Upper lobe of left lung (tissue), 6 donors: ENCODE measurements at regions not wholly inside any gene's neighbourhood (a gene's known extent, or its start where the extent isn't known, plus 50 kb on each side); places are given as distances from the start of the nearest gene placed in this dataset.

ENCODE experiments used
- ATAC-seq, 2 donors: fragments of 200-7000 bp; cut with Tn5 transposase; one replicate each; pipeline ENCODE4 v1.9.1; 2022; ENCODE audit warnings: mild to moderate bottlenecking in 2 of 2, moderate library complexity in 2 of 2; ENCODE audit not compliant: low FRiP score in 2 of 2
- DNase-seq, 2 donors: peaks; one replicate each; pipeline ENCODE4 v3.0.0-alpha.2; 2019 to 2020
- H3K27ac ChIP-seq, 4 donors: fragments of 200-600 bp; sonication (generic); one replicate each; pipeline ENCODE4 v1.5.1; 2016 to 2019
- H3K27me3 ChIP-seq, 4 donors: fragments of 200-600 bp; sonication (generic); one replicate each; pipeline ENCODE4 v1.5.1; 2017 to 2019
- H3K36me3 ChIP-seq, 4 donors: fragments of 200-600 bp; sonication (generic); one replicate each; pipeline ENCODE4 v1.5.1; 2016 to 2019
- H3K4me1 ChIP-seq, 4 donors: fragments of 200-600 bp; sonication (generic); one replicate each; pipeline ENCODE4 v1.5.1; 2018 to 2019
- H3K4me3 ChIP-seq, 4 donors: fragments of 200-600 bp; sonication (generic); one replicate each; pipeline ENCODE4 v1.5.1; 2017 to 2019; ENCODE audit warnings: mild to moderate bottlenecking in 2 of 4, moderate library complexity in 1 of 4
- H3K9me3 ChIP-seq, 4 donors: fragments of 200-600 bp; sonication (generic); one replicate each; pipeline ENCODE4 v1.5.1; 2018 to 2019
- CTCF ChIP-seq, 6 experiments: fragments of 450-650 bp in 4 of 6; fragments of 200-600 bp in 2 of 6; sonication (generic) in 2 of 6; IDR thresholded peaks; one replicate each; pipeline ENCODE4 v1.5.1; 2016 to 2019; ENCODE audit warnings: antibody characterized with exemption in 6 of 6
- EP300 ChIP-seq, 4 donors: sonication (generic); formaldehyde crosslinking; IDR thresholded peaks; one replicate each; pipeline ENCODE4 v1.5.1; 2017; ENCODE audit warnings: antibody characterized with exemption in 4 of 4, control low read depth in 2 of 4
- POLR2A ChIP-seq, 4 donors: fragments of 450-650 bp; IDR thresholded peaks; one replicate each; pipeline ENCODE4 v1.5.1; 2016 to 2017; ENCODE audit warnings: antibody characterized with exemption in 4 of 4, mild to moderate bottlenecking in 2 of 4
- POLR2AphosphoS5 ChIP-seq, 2 donors: sonication (generic); formaldehyde crosslinking; IDR thresholded peaks; one replicate each; pipeline ENCODE4 v1.5.1; 2017; ENCODE audit warnings: antibody characterized with exemption in 2 of 2
- WGBS, 2 donors: methylation state at CpG; one replicate each; pipeline ENCODE4 v1.1.5; 2017 to 2018; 5-methylcytosine and 5-hydroxymethylcytosine counted together
- donor health status: DM: no; HTN: no; CAD: no; lungs with moderate emphysema.
- donor health status: DM: no; HTN: yes; CAD: no; lungs with severe emphysema.

GRCh38 chr10:33048223-33048622, 90.2 kb upstream of the ITGB1 start:
- ATAC-seq (no peak), DNase-seq (no peak)
- Histone ChIP-seq H3K36me3 (no peaks in the 10 kb centered on the region), H3K27ac (no peak overlapping the region), H3K4me1 (peaks cover 0 to 4% (median 0%) of the 10 kb centered on the region in 4 donors), H3K27me3 (no peaks in the 10 kb centered on the region), H3K4me3 (no peak overlapping the region), H3K9me3 (no peaks in the 10 kb centered on the region)
- WGBS, 2 donors = 92 to 93% methylated on average over 2 to 5 of the region's 5 CpGs
- TF ChIP-seq EP300 (IDR thresholded peaks at IDR 0.05) = no peak
- no peak for TF ChIP-seq CTCF (IDR thresholded peaks at IDR 0.05)
- no peak for TF ChIP-seq POLR2A (IDR thresholded peaks at IDR 0.05)
- TF ChIP-seq POLR2AphosphoS5 (IDR thresholded peaks at IDR 0.05) = no peak

GRCh38 chr10:33047655-33048054, 89.6 kb upstream of the ITGB1 start:
- no peak for TF ChIP-seq EP300 (IDR thresholded peaks at IDR 0.05)
- TF ChIP-seq CTCF (IDR thresholded peaks at IDR 0.05) = no peak
- no peak for TF ChIP-seq POLR2A (IDR thresholded peaks at IDR 0.05)
- TF ChIP-seq POLR2AphosphoS5 (IDR thresholded peaks at IDR 0.05) = no peak
- Histone ChIP-seq H3K27ac (no peak overlapping the region), H3K36me3 (no peaks in the 10 kb centered on the region), H3K4me3 (no peak overlapping the region), H3K27me3 (no peaks in the 10 kb centered on the region), H3K4me1 (peaks cover 0 to 4% (median 0%) of the 10 kb centered on the region in 4 donors), H3K9me3 (no peaks in the 10 kb centered on the region)
- WGBS, 2 donors = 90 to 100% methylated on average over 1 of the region's 1 CpG
- ATAC-seq (no peak), DNase-seq (no peak)

- Histone ChIP-seq H3K27me3 (no peaks in the 10 kb centered on the region), H3K27ac (no peak overlapping the region), H3K4me3 (no peak overlapping the region), H3K4me1 (no peaks in the 10 kb centered on the region), H3K9me3 (no peaks in the 10 kb centered on the region), H3K36me3 (no peaks in the 10 kb centered on the region)
- no peak for ATAC-seq
- no peak for TF ChIP-seq POLR2A (IDR thresholded peaks at IDR 0.05)
- TF ChIP-seq POLR2AphosphoS5 (IDR thresholded peaks at IDR 0.05) = no peak
- TF ChIP-seq EP300 (IDR thresholded peaks at IDR 0.05) = no peak
- TF ChIP-seq CTCF (IDR thresholded peaks at IDR 0.05) = no peak
- DNase-seq = no peak
- 90 to 91% methylated on average over 4 of the region's 4 CpGs for WGBS, 2 donors
These were observed 88.8 kb upstream of the ITGB1 start for GRCh38 chr10:33046792-33047191.

- Histone ChIP-seq H3K4me3 (no peak overlapping the region), H3K27ac (no peak overlapping the region), H3K27me3 (no peaks in the 10 kb centered on the region), H3K36me3 (no peaks in the 10 kb centered on the region), H3K4me1 (no peaks in the 10 kb centered on the region), H3K9me3 (no peaks in the 10 kb centered on the region)
- 73 to 83% methylated on average over 2 of the region's 2 CpGs for WGBS, 2 donors
- no peak for TF ChIP-seq POLR2AphosphoS5 (IDR thresholded peaks at IDR 0.05)
- no peak for TF ChIP-seq CTCF (IDR thresholded peaks at IDR 0.05)
- no peak for TF ChIP-seq POLR2A (IDR thresholded peaks at IDR 0.05)
- no peak for TF ChIP-seq EP300 (IDR thresholded peaks at IDR 0.05)
- DNase-seq (no peak), ATAC-seq (no peak)
These were observed 87.4 kb upstream of the ITGB1 start for GRCh38 chr10:33045421-33045820.

- ATAC-seq (no peak), DNase-seq (no peak)
- Histone ChIP-seq H3K9me3 (no peaks in the 10 kb centered on the region), H3K36me3 (no peaks in the 10 kb centered on the region), H3K27me3 (no peaks in the 10 kb centered on the region), H3K4me1 (no peaks in the 10 kb centered on the region), H3K4me3 (no peak overlapping the region), H3K27ac (no peak overlapping the region)
- TF ChIP-seq EP300 (IDR thresholded peaks at IDR 0.05) (no peak), CTCF (IDR thresholded peaks at IDR 0.05) (no peak), POLR2A (IDR thresholded peaks at IDR 0.05) (no peak), POLR2AphosphoS5 (IDR thresholded peaks at IDR 0.05) (no peak)
- 68 to 92% methylated on average over 2 of the region's 2 CpGs for WGBS, 2 donors
These were observed 84.5 kb upstream of the ITGB1 start for GRCh38 chr10:33042565-33042964.
